Hepatic stellate cell (primary cell): ENCODE measurements at regions not wholly inside any gene's neighbourhood (a gene's known extent, or its start where the extent isn't known, plus 50 kb on each side); places are given as distances from the start of the nearest gene placed in this dataset.

Source experiments
- DNase-seq: peaks from one replicate; pipeline ENCODE4 v3.0.0; 2011; ENCODE audit warnings: low spot score

DNA sequence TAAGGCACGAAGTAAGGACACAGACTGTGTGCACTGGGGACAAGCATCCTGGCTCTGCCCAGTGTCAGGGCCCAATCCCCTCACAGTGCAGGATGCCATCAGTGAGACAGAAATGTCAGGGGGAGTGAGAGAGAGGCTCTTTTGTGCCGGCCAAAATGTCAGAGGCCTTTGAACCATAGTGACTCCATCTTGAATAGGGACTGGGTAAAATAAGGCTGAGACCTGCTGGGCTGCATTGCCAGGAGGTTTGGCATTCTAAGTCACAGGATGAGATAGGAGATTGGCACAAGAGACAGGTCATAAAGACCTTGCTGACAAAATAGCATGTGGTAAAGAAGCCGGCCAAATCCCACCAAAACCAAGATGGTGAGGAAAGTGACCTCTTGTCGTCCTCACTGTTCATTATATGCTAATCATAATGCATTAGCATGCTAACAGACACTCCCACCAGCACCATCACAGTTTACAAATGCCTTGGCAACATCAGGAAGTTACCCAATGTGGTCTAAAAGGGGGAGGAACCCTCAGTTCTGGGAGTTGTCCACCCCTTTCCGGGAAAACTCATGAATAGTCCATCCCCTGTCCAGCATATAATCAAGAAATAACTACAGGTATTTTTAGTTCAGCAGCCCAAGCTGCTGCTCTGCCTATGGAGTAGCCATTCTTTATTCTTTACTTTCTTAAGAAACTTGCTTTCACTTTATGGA lies 337.4 kb downstream of the LPIN1 start:
- DNase-seq, result no peak

DNA sequence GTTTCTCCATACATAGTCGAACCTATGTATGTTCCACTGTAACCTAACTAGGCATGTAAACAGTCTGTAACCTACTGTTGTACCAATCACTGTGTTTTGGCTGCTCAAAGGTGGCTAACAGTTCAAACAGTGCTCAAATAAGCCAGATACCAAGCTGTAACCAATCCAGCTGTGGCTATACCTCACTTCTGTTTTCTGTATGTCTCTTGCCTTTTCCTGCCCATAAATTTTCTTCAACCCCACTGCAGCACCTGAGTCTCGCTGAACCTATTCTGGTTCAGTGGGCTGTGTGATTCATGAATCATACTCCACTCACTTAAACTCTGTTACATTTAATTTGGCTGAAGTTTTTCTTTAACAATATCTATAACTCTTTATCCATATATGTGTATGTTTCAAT lies 340.7 kb downstream of the LPIN1 start:
- DNase-seq, result no peak

DNA sequence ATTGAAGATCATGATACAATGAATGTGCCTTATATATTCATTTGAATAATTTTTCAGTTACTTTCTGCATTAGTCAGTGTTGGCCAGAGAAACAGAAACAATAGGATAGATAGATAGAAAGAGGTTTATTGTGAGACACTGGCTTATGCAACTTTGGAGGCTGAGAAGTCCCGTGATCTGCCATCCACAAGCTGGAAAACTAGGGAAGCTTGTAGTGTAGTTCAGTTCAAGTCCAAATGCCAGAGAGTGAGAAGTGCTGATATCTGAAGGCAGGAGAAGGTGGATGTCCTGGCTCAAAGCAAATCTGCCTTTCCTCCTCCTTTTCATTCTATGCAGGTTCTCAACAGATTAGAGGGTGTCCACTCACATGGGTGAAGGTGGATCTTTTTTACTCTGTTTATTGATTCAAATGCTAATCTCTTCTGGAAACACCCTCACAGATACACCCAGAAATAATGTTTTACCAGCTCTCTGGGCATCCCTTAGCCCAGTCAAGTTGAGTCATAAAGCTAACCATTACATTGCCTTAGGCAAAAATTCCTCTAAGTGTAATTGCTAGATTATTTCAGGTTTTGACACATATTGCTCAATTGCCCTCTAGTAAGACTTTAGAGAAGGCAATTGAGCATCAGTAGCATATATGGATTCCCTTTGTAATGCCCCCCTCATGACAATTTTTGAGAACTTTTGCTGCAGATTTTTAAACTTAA lies 341.4 kb downstream of the LPIN1 start:
- DNase-seq, result no peak

DNA sequence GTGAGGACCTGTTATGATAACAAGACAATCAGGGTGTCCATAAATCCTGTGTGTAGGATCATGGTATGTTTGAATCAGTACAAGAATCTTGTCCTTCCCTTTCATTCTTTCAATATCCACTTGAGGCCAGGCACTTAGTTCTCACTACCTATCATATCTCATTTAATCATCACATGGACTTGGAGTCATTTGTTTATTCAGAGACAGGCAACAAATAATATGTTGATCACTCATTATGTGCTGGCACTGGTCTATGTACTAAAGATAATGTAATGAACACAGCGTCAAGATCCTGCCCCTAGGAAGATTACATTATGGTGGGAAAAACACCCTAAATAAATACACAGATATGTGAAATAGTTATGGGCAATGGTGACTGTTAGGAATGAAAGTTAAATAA lies 342.6 kb downstream of the LPIN1 start:
- DNase-seq, result no peak

DNA sequence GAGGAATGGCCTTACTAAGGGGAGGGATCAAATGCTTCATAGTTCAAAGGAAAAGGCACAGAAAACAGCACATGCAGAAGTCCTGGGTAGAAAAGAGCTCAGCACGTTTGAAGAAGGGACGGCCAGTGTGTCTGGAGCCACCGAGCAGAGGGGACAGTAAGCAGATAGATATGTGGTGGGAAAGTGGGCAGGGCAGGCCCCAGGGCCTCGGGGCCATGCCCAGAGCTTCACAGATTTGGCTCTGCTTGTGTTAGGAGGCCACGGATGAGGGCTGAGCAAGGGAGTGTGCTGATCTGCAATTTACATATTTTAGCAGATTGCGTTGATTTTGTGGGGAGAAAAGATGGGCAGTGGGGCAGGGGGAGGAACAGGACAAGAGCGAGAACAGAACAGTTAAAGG lies 343.1 kb downstream of the LPIN1 start:
- DNase-seq, result no peak

DNA sequence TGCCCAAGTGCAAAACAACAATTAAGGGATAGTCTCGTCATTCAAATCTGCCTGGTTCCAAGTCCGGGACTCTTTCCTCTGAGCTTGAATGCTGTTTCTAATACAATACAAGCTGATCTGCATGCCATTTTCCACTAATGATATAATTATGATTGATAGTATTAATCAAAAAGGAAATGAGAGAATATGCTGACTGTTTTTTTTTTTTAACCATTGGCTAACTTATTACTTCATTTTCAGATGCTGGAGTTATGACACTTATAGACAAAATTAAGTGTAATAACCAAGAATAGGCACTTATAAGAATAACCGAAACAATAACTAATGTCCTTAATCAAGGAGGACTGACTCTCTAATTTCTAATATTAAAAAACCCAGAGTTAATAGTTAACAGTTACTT lies 343.6 kb downstream of the LPIN1 start:
- DNase-seq, result no peak

DNA sequence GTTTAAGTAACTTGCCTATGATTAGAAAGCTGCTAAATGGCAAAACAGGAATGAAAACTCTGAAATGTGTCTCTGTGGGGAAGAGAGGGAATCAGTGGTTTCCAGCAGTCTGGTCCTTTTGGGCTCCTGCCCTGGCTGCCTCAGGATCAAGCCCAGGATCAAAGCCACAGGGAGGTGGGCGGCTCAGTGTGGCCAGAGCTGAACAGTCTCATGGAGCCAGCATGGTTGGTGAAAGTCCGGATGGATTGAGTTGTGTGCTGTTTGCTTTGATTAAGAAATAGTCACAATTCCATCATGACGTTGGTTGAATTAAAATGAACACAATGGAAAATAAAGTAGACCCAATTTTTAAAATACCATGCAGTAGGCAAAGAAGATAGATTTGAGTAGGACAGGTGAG lies 344.2 kb downstream of the LPIN1 start:
- no peak for DNase-seq

DNA sequence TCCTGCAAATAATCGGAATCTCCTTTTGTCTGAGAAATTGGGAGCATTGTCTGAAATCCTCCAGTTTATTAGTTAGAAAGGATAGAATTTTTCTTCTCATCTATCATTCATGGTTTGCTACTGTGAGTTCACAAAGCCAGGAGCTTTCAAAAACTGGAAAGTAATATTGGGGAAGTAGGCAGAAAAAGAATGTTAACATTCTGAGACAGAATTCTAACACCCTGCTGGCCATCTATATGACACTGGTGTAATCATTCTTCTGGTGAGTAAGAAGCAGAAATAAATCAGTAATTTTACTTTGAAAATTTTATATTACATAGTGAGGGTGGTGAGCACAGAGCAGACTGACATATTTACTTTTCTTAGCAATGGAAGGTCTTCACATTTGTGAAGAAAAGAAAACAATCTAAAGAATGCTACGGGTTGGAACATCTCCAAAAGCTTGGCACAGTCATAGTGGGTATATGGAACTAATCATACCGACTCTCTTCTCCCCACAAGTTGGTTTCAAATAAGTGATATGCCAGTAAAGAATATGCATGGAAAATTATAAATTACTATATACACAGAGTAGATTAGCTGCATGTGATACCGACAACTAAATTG lies 344.9 kb downstream of the LPIN1 start:
- DNase-seq, result no peak

DNA sequence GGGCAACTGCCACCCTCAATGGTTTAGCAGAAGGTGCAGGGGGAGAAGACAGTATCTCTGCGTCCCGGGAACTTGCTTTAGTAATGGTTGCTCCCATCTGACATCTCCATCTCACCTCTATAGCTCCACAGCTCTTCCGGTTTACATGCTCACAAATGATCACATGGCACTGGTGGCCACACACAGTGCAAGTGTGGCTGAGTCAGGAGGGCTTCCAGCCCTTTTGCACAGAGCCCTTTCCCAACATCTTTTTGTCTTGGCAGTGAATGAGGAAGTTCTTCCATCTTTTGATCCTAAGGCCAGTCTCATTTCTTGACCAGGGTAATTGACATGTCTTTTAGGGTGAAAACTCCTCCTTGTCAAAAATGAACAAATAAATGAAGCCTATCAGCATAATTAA lies 347.7 kb downstream of the LPIN1 start:
- DNase-seq, result no peak

DNA sequence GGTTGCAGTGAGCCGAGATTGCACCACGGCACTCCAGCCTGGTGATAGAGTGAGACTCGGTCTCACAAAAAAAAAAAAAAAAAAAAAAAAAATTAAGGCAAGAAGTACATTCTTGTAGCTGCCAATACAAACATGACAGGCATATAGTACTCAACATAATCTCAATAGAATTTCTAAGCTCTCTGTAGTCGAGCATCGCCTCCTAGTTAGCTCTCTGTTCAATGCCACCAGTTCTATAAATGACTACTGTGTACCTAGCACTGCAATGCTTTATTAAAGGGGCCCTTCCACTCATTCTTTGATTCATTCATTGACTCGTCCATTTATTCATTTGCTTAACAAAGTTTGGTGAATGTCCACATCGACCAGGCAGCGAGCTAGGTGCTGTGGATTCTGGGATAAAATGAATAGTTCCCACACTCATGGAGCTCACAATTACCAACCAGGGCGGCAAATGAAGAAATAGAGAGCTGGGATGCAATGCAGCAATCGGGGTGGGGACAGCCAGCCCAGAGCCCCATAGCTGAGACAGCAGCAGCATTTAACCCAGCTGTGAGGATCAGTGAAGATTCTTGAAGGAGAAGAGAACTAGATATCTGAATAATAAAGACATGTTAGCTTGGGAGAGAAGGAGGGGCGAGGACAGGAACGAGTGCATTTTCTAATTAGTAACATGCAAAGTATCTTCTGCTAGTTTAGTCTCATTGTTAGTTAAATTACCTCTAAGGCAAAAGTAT lies 349.8 kb downstream of the LPIN1 start:
- DNase-seq, result no peak

DNA sequence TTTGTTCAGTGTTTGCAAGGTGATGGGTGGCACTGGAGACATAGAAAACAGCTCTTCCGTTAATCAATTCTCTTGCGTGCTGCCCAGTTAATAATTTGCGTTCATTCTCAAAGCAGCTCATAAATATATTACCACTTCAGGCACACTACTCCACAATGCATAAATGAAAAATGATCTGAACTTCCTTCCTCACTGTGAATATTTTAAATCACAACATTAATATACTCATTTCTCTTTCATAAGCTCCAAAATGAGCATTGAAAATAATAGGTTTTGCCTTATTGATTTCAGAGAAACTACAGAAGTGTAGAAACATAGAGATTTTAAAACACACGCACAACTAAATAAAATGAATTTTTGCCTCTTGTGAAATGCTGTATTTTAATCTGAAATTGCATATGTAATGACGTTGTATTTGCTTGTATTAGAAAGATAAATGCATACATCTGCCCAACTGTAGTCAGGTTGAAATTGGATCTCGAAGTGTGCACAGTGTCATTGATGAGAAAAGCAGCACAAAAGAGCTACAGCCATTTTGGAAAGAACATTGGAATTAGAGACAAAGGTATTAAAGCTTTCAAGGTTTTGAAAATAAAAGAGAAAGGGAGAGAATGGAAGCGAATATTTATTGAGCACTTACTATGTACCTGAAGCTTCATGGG lies 350.5 kb downstream of the LPIN1 start:
- no peak for DNase-seq

DNA sequence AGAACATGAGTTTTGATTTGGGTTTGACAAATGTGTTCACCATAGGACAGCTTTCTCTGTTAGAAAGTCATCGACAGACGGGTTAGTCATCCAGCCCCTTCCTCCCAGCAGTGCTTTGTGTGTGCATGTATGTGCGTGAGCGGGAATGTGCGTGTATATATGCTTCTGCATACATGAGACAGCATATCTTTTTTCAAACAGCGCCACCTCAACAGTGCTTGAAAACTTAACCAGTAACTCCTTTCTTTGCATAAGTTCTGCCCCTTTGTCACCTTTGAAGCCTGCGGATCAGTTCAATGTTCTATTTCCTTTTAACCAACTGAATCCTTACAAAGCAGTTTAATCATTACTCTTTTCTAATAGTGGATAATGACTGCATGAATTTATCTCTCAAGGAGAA lies 351.4 kb downstream of the LPIN1 start:
- no peak for DNase-seq

DNA sequence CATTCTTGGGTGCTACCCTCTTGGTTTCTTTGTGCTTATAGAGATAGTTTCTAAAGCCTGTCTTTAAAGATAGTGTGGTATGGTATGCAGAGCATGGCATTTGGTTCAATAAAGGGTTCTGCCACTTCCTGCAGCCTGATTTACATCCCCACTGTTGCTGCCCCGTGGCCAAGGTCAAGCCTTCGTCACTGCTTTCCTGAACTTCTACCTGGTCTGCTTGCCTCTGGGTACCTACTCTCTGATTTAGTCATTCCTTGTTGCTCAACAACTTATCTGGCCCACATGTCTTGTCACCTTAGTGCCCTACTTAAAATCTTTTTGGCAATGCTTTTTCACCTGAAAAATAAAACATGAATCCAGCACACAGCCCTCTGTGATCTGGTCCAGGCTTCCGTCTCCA lies 352.9 kb downstream of the LPIN1 start:
- no peak for DNase-seq

DNA sequence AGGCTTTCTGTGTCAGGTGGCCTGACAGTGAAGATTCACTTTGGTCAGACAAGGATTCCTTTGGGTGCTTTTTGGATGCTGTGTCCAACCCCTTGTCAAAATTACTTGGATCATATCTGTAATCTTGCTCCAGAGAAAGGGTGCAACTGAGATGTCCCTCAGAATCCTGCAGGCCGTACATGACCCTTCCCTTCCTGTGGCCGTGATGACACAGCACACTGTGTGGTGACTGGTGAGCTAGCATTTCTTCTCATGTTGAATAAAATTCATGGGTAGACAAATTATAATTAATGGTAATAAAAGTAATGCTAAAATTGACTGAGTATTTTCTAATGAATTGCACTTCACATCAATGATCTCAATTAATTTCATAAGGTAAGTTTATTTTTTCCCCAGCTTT lies 356.2 kb downstream of the LPIN1 start:
- no peak for DNase-seq

DNA sequence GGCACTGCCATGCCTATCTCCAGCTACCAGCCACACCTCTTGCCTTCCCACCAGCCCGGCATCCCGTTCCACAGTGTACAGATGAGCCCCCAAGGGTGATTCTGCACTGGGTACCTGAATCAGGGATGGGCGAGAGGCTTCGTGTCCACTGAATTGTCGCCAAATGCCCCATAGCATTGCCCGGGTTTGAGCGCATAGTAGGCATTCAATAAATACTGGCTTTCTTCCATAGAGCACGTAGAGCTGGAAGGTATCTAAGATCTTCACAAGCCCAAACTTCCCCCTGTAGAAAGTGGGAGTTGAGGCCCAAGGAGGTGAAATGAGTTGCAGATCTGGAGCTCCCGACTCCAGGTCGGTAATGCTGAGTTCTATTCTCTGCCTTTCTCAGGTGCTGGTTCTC lies 358.7 kb downstream of the LPIN1 start:
- no peak for DNase-seq

DNA sequence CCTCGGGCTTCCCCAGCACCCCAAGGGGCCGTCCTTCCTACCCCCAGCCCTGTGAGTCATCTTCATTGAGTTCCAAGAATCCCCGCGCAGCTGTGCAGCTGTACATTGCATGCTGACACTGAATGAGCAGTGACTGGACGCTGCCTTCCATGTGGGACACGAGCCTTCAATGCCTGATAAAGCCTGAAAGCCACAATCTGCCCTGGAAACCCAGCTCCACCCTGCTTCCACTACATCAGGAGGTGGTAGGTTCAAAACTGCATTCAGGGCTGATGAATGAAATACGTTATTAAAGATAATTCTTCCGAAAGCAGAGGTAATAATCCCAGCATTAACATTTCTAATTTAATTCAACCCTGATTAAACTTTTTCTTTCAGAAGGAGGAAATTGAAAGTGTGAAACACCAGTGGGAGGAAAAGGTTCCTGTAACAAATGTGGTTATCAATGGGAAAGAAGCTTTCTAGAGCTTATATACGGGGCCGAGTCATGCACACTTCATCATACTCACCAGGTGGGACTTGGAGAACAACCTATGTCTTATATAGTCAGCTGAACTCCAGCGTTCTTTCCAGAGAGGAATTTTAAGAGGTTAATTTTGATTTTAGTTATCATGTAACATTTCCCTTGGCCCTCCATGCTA lies 360.1 kb downstream of the LPIN1 start:
- peak; percentile 90 for DNase-seq

DNA sequence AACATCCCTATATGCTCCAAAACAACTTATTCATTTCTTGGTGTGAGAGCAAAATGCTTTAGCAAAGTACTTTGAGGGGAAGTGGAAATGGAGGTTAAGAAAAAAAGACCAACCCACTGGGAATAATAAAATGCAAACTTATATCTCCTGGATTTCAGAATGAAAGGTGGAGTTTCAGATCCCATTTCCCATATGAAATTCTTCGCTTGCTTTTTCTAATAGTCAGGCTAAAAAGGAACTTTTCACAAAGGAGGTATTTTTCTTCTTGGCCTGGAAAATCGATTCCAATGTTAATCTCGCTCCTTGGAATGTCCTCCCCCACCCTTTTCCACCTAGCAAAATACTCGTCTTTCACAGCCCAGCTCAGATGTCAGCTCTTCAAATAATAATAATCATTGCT lies 360.9 kb downstream of the LPIN1 start:
- no peak for DNase-seq

DNA sequence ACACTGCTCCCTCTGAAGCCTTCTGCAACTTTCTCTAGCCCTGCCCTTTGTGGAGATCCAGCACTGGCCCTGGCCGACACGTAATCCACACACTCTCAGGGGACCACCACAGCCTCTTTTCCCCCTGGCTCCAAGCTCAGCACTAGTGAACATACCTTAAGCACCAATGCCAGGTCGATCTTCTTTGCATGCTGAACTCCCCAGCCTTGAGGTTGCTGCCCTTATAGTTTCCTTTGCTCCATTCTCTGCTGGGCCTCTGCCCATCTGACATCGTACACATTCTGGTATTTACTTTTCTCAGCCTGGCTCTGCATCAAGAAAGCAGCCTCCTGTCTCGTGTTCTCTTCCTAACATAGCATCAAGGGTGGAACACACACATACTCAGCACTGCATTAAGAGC lies 361.5 kb downstream of the LPIN1 start:
- DNase-seq, result no peak

DNA sequence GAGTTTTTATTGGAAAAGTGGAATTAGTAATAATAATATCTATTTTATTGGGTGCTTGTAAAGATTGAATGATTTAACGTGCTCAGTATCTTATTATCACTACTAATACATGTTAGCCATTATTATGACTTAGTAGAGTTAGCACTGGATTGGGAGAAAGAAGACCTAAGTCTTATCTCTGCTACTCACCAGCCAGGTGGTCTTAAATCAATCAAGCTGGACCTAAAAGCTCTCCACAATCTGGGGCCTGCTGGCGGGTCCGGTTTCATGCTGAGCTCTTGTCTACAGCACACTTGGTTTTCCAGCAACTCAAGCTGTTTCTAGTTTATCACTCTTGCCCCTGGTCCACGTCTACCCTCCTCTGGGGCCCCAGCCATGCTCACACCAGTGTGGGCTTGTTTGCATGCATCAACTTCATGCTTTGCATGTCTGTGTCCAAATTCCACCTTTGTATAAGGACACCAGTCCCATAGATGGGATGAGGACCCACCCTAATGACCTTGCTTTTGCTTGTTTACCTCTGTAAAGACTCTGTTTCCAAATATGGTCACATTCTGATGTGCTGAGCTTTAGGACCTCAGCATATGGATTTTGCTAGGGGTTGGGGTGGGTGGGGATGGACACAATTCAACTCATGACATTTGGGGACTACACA lies 363.1 kb downstream of the LPIN1 start:
- DNase-seq, result no peak

DNA sequence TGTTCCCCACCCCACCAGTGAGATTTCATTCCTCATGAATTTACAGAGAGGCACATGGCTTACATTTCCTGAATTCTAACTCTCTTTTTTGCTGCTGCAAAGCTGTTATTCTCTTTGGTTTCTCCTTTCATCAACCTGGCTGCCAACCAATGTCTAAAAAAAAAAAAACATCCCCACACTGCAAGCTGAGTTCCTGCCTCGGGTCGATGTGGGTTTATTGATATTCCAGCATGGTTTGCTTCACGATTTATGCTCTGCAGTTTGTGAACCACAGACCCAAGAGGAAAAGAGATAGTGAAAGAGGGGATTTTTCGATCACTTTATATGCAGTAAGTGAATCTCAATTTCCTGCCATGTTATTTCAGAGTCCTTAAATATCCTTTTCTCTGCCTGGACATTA lies 363.6 kb downstream of the LPIN1 start:
- no peak for DNase-seq

DNA sequence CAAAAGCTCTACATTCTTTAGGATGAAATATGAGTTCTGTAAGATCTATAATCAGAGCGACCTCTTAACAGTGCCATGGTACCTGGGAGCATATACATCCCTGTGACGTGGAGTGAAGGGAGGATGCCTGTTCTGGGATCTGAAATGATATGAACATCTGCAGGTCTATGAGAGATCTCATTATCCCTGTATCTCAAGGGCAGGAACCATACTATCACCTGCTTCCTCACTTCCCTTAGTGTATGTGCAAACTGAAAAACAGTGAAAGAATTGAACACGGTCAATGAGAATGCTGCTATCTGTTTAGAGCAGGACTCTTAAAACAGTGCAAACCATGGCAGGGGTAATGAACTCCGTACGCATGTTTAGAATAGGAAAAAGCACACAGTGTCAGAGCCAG lies 364.0 kb downstream of the LPIN1 start:
- no peak for DNase-seq
